ENCODE measurements at regions not wholly inside any gene's neighbourhood (a gene's known extent, or its start where the extent isn't known, plus 50 kb on each side); places are given as distances from the start of the nearest gene placed in this dataset.

GRCh38 chr4:78710536-78710935 is 65.6 kb upstream of the BMP2K start:
- TF ChIP-seq CTCF (IDR thresholded peaks at IDR 0.05; ENCODE audit: low read length): no peak
- TF ChIP-seq EZH2 (IDR thresholded peaks at IDR 0.05; ENCODE audit: borderline replicate concordance, low read length): no peak
